HG03064 (cell line): ENCODE measurements at regions not wholly inside any gene's neighbourhood (a gene's known extent, or its start where the extent isn't known, plus 50 kb on each side); places are given as distances from the start of the nearest gene placed in this dataset.
"Not testable (repeated sequence)": the region's sequence is repeated elsewhere in the genome, so short reads cannot be mapped to it uniquely, and the experiment has no call there.

Experiments used
- ATAC-seq: cut with Tn5 transposase; IDR thresholded peaks from one replicate; pipeline ENCODE4 v1.9.1; 2021; ENCODE audit warnings: low read depth; ENCODE audit not compliant: unreplicated experiment

DNA sequence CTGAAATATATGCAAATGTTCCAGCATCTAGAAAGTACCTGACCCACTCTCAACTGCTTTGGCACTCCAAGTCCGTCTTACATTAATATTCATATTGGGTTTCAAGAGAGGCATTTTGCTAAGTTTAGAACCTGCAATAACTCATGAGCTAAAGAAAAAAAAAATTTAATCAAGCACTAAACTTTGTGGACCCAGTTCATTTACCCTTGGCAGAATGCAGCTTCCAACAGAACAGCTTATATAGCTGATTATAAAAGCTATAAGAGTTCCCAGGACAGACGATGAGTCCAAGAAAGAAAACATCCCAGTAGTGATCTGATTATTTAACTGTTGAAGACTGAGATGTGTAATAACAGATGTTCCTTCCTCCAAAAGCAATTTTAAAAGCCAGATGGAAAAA, 592.0 kb downstream of the KCNH5 start:
- no peak for ATAC-seq

DNA sequence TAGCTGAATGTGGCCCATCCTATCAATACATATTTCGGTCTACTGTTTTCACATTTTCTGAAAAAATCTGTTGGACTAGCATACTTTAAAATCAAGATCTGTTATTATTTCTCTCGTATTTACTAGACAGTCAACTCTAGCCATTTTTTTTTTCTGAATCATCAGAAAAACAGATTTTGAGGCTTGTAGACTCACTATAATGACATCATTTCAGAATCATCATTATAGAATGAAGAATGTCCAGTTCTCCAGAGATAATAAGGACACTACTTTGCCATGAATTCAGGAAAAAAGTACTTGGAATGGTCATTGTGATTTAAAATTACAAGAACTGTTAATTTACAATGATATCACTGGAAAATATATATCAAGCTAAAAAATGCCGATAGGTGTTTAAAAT, 589.8 kb downstream of the KCNH5 start:
- ATAC-seq, result no peak

DNA sequence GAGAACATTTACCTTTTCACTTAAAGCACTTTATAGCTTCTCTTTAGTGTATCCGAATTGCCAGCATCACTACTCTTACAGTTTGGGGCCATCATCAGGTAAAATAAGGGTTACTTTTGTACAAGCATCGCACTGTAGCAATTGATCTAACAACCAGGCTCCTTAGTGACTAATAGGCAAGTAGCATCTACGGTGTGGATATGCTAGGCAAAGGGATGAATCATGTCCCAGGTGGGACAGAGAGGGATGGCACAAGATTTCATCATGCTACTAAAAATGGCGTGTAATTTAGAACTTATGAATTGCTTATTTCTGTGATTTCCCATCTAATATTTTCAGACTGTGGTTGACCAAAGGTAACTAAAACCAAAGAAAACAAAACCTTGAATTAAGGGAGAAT, 582.3 kb downstream of the KCNH5 start:
- ATAC-seq, result no peak

DNA sequence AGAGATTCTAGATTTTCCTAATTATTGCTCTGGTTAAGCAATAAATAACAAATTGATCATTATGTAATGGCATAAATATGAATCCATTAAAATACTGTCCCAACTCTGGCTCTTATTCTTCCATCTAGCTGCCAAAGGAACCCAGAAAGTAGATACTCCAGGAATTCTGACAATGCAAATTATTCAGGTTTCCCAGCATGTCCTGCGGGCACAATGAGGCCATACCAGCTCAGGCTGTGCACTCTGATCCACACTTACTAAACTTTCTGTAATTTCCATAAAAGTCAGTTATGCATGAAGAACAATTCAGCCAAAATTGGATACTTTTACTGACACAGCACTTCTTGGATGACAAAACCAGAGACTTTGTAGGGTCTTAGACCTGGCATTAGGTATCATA, 576.3 kb downstream of the KCNH5 start:
- ATAC-seq, result no peak

DNA sequence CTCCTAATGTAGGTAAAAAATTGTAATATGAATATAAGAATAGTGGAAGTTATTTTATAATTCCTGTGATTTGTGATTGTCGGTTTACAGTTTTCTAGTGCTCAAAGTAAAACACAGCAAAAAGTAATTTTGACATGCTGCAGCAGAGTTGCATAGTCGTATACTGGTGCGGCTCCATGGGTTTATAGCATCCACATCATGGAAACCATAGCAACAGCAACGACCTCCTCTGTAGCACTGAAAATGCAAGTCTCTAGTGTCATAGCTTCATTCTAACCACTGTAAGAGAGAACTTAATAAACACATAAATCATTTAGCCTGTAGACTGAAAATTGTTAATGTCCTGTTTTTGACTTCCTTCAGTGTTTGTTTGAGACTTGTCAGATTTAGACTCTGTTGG, 574.3 kb downstream of the KCNH5 start:
- ATAC-seq, result no peak

DNA sequence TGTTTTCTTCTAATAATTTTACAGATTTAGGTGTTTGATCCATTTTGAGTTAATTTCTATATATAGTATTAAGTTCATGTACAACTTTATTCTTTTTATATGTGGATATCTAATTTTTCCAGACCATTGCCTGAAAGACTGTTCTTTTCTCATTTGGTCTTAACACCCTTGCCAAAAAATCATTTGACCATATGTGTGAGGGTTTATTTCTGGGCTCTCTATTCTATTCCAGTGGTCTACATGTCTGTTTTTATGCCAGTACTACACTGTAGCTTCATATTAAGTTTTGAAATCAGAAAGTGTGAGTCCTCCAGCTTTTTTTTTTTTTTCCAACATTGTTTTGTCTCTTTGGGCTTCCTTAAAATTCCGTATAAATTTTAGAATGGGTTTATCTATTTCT, 554.1 kb downstream of the KCNH5 start:
- no peak for ATAC-seq

DNA sequence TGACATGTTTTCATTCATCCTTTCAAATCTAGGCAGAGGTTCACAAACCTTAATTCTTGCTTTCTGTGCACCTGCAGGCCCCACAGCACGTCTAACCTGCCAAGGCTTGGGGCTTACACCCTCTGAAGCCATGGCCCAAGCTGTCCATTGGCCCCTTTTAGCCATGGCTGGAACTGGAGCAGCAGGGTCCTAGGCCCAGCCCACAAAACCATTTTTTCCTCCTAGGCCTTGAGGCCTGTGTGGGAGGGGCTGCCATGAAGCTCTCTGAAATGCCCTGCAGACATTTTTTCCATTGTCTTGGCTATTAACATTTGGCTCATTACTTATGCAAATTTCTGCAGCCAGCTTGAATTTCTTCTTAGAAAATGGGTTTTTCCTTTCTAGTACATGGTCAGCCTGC, 547.5 kb downstream of the KCNH5 start:
- ATAC-seq, result no peak

DNA sequence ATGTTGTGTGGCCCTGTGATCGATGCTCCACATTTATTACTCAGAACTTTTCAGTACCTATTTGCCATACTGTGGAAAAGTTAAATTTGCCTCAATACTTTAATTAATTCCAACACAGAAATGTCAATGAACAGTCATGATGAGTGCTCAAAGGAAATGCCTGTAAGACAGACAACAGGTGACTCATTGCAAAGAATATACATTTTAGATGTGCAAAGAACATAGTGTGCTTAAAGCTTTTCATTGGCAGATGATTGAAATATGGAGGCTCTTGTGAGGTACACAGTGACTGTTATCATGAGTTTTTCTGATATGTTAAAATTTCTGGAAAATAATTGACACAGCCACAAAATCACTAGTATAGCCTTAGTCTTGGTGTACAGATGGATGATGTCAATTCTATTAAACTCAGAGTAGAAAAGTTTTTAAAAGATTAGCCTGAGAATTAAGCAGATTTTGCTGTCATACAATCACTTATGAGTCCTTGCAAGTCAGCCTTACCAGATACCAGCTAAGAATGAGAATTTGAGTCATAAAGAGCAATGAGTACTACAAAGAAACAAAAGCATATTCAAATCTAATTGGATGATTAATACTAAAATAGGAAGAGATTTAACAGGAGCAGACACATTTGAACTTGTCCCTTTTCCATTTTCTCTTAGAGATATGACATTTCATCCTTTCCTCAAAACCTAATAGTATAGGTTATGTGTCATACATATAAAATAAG, 544.1 kb downstream of the KCNH5 start:
- ATAC-seq, result no peak

DNA sequence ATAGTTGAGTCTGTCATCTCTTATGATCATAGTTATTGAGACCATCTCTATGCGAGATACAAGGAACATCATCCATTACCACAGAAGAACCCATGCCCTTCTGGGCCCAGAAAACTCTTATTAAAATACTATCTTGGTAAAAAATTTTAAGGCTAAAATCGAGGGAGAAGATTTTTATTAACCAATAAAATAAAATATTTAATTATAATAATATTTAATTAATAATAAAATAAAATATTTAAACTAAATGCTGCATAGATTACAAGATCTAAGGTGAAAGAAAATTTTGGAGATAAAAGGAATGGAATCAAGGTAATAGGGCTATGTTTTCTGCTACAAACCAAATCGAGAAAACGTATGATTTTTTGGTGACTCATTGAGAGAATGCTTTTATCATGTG, 540.2 kb downstream of the KCNH5 start:
- ATAC-seq, result no peak

DNA sequence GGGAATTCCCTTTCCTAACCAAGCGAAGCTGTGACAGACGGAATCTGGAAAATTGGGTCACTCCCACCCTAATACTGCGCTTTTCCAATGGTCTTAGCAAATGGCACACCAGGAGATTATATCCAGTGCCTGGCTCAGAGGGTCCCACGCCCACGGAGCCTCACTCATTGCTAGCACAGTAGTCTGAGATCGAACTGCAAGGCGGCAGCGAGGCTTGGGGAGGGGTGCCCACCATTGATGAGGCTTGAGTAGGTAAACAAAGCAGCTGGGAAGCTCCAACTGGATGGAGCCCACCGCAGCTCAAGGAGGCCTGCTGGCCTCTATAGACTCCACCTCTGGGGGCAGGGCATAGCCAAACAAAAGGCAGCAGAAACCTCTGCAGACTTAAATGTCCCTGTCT, 523.9 kb downstream of the KCNH5 start:
- not testable (repeated sequence) for ATAC-seq

DNA sequence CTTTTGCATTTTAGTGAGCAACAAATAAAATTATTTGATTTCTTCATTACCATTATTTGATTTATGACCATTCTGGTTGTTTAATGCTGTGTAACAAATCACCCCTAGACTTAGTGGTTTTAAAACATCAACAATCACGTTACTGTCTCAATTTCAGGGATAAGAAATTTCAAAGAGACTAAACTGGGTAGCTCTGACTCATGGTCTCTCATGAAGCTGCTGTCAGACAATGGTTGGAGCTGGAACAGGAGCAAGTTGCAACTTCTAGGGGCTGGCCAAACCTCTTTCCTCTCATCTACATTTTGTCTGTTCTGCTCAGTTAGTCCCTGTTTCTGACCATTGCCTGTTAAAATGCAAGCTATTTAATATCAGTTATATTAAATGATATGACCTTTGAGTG, 517.0 kb downstream of the KCNH5 start:
- no peak for ATAC-seq

DNA sequence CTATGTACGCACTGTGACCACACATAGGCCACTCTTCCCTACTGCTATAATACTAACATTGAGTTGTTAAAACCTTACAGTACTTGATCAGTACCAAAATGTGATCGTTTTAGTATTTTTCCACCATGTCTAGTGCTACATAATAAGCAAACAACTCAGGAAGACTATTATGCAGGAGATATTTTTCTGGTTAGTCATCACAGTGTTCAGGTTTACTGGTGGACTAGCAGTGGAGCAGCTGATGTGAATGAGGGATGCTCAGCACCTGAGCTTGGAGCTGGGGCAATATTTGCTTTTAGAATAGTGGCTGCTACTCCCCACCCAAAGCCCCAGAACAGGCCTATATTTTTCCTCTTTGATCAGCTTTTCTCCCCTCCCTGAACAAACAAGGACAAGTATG, 513.1 kb downstream of the KCNH5 start:
- no peak for ATAC-seq

DNA sequence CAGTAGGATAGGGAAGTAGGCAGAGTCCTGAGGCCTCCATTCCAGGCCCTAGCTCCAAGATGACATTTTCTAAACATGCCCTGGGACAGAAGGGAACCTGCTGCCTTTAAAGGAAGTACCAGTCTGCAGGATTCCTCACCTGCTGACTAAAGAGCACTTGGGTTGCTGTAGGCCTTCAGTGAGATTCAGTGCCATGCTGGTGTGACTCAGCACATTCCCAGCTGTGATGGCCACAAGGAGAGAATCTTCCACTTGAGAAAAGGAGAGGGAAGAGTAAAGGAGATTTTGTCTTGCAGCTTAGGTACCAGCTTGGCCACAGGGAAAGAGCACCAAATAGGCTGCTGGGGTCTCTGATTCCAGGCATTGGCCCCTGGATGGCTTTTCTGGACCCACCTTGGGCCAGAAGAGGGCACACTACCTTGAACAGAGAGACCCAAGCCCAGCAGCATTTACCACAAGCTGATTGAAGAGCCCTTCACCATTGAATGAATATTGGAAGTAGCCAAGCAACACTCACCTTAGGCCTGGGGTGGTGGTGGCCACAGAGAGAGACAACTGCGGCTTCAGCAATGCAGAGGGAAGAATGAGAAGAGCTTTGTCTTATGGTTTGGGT, 498.3 kb downstream of the KCNH5 start:
- no peak for ATAC-seq

DNA sequence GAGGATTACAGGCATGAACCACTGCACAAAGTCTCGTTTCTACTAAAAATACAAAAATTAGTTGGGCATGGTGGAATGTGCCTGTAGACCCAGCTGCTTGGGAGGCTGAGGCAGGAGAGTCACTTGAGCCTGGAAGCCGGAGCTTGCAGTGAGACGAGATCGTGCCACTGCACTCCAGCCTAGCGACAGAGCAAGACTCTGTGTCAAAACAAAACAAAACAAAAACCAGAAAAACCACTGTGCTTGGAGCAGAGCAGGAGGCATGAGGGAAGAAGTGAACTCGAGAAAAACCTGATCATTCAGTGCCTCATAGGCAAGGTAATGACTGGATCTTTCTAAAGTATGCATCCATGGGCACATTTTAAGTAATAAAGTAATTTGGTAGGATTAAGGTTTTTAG, 487.8 kb downstream of the KCNH5 start:
- no peak for ATAC-seq

DNA sequence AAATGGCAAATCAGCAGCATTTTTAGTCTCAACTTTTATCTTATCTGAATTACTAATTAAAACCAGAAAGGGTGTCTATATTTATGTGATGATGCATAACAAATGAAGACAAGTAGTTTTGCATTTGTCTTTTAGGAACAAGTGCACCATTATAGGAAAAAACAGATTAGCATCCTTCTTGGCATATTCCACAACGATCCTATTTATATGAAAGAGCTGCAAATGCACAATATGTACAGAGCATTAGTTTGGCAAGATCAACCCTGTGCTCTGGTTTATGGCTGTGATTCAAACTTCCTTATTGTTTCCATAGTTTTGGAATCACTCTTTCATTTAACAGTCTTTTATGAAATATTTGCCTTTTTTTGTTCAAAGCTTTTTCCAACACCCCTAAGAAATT, 486.8 kb downstream of the KCNH5 start:
- ATAC-seq, result no peak

DNA sequence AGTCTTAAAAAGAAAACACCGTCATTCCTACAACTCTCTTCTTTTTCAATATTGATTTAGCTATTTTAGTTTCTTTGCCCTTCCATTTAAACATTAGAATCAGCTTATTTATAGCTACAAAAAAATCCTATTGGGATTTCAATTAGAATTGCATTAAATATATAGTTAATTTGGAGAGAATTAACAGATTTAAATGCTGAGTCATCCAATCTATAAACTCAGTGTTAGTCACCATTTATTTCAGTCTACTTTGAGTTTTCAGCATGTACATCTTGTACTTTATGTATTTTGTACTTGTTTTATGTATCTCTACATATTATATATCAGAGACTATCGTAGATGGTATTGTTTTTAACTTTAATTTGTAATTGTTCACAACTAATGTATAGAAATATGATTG, 460.0 kb downstream of the KCNH5 start:
- no peak for ATAC-seq

DNA sequence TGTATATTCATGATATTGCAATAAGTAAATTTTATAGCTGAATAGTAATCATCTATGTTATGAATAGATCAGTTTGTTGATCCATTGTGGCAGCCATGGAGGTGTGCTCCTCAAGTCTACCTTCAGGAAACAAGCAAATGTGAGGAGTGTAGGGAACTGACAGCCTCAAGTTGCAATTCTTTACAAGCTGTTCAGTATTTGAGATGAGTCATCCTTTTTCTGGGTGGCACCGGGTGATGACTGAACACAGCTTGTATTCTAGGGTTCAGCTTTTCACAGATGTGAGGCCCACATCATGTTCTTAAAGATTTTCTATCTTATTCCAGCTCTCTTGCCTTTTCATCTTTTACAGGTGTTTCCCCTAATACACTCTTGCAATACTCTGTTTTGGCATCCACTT, 452.4 kb downstream of the KCNH5 start:
- ATAC-seq, result no peak

DNA sequence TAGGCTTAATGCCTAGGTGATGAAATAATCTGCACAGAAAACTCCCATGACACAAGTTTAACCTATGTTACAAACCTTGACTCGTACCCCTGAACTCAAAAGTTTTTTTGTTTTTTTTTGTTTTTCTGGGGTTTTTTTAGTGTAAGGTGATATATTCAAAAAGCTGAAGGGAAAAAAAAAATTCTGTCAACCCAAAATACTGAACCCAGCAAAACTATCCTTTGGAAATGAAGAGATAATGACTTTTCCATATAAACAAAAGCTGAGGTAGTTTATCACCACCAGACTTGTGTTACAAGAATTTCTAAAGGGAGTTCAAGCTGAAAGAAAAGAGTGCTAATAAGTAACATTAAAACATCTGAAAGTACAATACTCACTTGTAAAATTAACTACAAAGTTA, 448.1 kb downstream of the KCNH5 start:
- no peak for ATAC-seq

DNA sequence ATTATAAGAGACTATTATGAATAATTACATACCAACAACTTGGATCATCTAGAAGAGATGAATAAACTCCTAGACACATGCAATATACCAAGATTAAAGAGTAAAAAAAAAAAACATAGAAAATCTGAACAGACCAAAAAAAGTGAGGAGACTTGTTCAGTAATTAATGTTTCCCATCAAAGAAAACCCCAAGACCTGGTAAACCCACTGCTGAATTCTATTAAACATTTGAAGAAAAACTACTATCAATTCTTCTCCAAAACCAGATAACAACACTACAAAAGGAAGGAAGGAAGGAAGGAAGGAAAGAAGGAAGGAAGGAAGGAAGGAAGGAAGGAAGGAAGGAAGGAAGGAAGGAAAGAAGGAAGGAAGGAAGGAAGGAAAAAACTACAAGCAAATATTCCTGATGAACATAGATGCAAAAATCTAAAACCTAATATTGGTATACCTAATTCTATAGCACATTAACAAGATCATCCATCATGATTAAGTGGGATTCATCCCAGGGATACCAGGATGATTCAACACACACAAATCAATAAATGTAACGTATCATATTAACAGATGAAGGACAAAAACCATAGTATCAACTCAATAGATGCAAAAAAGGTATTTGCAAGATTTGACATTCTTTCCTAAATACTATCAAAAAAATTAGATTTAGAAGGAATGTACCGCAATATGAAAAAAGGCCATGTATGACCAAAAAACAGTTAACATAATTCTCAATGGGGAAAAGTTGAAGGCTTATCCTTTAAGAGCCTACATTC, 445.5 kb downstream of the KCNH5 start:
- no peak for ATAC-seq

DNA sequence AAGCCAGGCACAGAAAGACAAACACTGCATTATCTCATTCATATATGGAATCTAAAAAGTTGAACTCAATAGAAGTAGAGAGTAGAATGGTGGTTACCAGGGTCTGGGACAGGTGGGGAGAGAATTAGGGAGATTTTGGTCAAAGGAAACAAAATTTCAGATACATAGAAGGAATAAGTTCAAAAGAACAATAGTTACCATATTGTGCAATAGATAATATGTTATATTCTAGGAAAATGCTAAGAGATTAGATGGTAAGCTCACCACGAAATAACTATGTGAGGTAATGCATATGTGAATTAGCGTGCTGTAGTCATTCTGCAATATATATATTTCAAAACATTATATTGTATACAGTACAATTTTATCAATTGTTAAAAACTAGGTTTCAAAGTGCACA, 442.5 kb downstream of the KCNH5 start:
- no peak for ATAC-seq

DNA sequence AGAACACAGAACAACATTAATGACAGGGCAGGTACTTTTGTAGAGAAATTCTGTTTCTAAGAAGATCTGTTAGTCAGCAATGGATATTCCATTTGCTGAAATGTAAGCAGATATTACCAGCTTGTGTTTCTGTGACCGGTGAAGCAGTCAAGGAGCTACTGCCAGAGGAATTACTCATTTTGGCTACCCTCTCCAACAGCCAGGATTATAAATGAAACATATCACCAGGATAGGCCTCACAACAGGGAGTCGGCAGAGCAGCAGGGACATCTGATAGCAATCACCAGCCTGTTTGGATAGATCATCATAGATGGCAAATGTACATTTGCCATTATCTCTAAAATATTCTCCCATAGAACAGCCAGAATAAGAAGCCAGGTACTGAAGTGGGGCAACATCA, 440.7 kb downstream of the KCNH5 start:
- no peak for ATAC-seq

DNA sequence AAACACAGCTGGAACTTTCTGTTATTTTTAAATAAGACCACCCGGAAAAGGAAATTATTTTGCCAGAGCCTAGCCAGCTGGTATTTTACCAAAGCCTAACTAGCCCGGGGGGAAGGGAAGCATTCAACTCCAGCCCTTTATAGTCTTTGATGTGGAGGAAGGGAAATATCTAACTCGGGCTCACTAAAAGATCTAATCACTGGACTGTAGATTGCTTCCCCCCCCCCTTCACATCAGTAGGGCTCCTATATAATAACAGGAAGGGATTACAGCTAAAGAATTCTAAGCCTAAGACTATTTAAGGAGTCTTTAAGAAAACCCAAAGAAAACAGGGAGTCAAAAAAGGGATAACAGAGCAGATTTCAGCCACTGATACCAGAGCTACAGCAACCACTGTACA, 431.1 kb downstream of the KCNH5 start:
- no peak for ATAC-seq
